Activated B cell treated with CpG ODN at 0.5 μM for 24 hours (primary cell): ENCODE measurements at regions not wholly inside any gene's neighbourhood (a gene's known extent, or its start where the extent isn't known, plus 50 kb on each side); places are given as distances from the start of the nearest gene placed in this dataset.

Source experiments
- ATAC-seq: fragments of 200-7000 bp; cut with Tn5 transposase; one replicate; pipeline ENCODE4 v1.10.0; 2021; ENCODE audit warnings: low read depth, mild to moderate bottlenecking, moderate library complexity
- CTCF ChIA-PET: fragments of 350-600 bp; sonication (Branson Sonifier 250); formaldehyde crosslinking; loops from one replicate; lab custom pipeline; 2021; ENCODE audit warnings: antibody characterized with exemption; lab: Charles Lee
- POLR2A ChIA-PET: fragments of 350-600 bp; sonication (Branson Sonifier 250); formaldehyde crosslinking; loops from one replicate; lab custom pipeline; 2021; ENCODE audit warnings: antibody characterized with exemption; lab: Charles Lee
- DNase-seq: peaks from one replicate; pipeline ENCODE4 v3.0.0; 2022
- H3K27ac Mint-ChIP-seq: one replicate; pipeline ENCODE4 v1.8.0; 2020; ENCODE audit warnings: mixed read lengths
- H3K27me3 Mint-ChIP-seq: one replicate; pipeline ENCODE4 v1.8.0; 2021; ENCODE audit warnings: mixed read lengths
- H3K36me3 Mint-ChIP-seq: one replicate; pipeline ENCODE4 v1.8.0; 2021; ENCODE audit warnings: low read depth, mixed read lengths
- H3K4me1 Mint-ChIP-seq: one replicate; pipeline ENCODE4 v1.8.0; 2021; ENCODE audit warnings: mixed read lengths
- H3K4me3 Mint-ChIP-seq: one replicate; pipeline ENCODE4 v1.8.0; 2020; ENCODE audit warnings: mild to moderate bottlenecking, mixed read lengths
- H3K9me3 Mint-ChIP-seq: one replicate; pipeline ENCODE4 v1.8.0; 2020; ENCODE audit warnings: mixed read lengths
- CTCF ChIP-seq: fragments of 200-600 bp; IDR thresholded peaks from one replicate; pipeline ENCODE4 v1.8.0; 2022; ENCODE audit warnings: antibody characterized with exemption, mild to moderate bottlenecking
- intact Hi-C: fragments of 100-400 bp; cut with micrococcal nuclease; formaldehyde crosslinking; loops from one replicate; pipeline ENCODE4 v1.15.1; 2024

DNA sequence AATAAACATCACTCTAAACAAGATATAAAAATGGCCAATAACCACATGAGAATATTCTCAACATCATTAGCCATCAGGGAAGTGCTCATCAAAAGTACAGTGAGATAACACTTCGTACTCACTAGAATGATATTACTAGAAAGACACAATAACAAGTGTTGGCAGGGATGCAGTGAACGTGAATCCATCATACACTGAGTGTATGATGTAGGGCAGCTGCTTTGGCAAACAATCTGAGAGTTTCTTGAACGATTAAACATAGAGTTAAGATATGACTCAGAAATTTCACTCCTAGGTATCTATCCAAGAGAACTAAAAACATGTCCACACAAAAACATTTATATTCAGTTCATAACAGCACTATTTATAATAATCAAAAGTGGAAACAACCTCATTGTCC lies 368.9 kb downstream of the PID1 start:
- no peak for ATAC-seq
- intact Hi-C loops: no loop called here
- H3K36me3 Mint-ChIP-seq: no peaks in the 10 kb centered on the region

DNA sequence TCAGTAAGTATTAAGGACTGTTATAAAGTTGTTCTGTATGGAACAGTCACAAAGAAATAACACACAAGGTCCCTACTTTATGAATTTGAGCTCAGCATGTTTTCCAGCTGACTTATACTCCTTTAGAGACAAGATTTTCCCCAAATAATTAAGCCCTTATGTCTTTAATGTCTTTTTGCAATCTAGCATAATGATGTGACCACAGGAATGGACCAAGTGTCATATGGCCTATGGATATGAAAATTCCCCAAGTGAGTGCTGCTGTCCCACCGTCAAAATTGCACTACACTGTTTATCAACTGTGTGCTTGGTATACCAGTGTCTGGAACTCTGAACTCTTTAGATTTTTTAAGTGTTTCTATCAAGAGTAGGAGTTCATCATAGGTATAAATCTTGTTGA lies 369.6 kb downstream of the PID1 start:
- ATAC-seq: no peak
- Mint-ChIP-seq H3K9me3 (peaks cover 3% of the 10 kb centered on the region), H3K27me3 (no peaks in the 10 kb centered on the region), H3K4me1 (no peaks in the 10 kb centered on the region), H3K4me3 (no peak overlapping the region), H3K36me3 (no peaks in the 10 kb centered on the region), H3K27ac (no peak overlapping the region)
- ChIA-PET CTCF (no interaction called here), POLR2A (no interaction called here)
- DNase-seq: no peak
- intact Hi-C loops: no loop called here
- no peak for TF ChIP-seq CTCF

More for the DNA sequence above, 368.9 kb downstream of the PID1 start:
- DNase-seq: no peak
- no peak for TF ChIP-seq CTCF
- ChIA-PET POLR2A (no interaction called here), CTCF (no interaction called here)
- H3K27ac Mint-ChIP-seq: no peak overlapping the region
- no peak overlapping the region for H3K4me3 Mint-ChIP-seq
- peaks cover 3% of the 10 kb centered on the region for H3K9me3 Mint-ChIP-seq
- H3K27me3 Mint-ChIP-seq: no peaks in the 10 kb centered on the region
- no peaks in the 10 kb centered on the region for H3K4me1 Mint-ChIP-seq

GRCh38 chr2:228878138-228878537 lies 392.9 kb downstream of the PID1 start:
- Mint-ChIP-seq H3K4me3 (no peak overlapping the region), H3K4me1 (no peaks in the 10 kb centered on the region), H3K36me3 (no peaks in the 10 kb centered on the region), H3K9me3 (peaks cover 2% of the 10 kb centered on the region), H3K27ac (no peak overlapping the region), H3K27me3 (no peaks in the 10 kb centered on the region)
- DNase-seq: no peak
- ChIA-PET POLR2A (no interaction called here), CTCF (no interaction called here)
- no peak for TF ChIP-seq CTCF
- intact Hi-C loops: no loop called here
- ATAC-seq: no peak

DNA sequence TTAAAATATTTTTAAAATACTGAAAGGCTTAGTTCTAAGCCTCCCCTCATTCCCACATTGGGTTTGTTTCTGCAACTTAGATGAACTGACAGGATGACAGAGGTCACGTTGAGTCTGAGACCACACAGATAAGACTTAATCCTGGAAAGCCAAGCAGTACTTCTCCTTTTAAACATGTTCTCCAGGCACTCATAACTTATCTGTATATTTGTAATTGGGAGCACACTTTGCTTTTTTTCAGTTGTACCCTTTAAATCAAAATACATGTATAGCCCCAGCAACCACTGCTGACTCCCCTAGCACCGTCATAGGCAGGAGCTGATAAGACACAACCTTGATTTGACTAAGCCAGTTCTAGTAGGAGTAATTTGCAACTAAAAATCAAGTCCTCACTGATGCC lies 394.8 kb downstream of the PID1 start:
- Mint-ChIP-seq H3K4me1 (no peaks in the 10 kb centered on the region), H3K36me3 (no peaks in the 10 kb centered on the region), H3K27ac (no peak overlapping the region), H3K4me3 (no peak overlapping the region), H3K27me3 (no peaks in the 10 kb centered on the region), H3K9me3 (peaks cover 2% of the 10 kb centered on the region)
- TF ChIP-seq CTCF: no peak
- ATAC-seq: no peak
- no peak for DNase-seq
- CTCF ChIA-PET: no interaction called here
- POLR2A ChIA-PET: no interaction called here
- intact Hi-C loops: no loop called here

GRCh38 chr2:228875152-228875900 lies 395.8 kb downstream of the PID1 start:
- H3K4me1 Mint-ChIP-seq: no peaks in the 10 kb centered on the region
- H3K27ac Mint-ChIP-seq: no peak overlapping the region
- no peaks in the 10 kb centered on the region for H3K27me3 Mint-ChIP-seq
- H3K9me3 Mint-ChIP-seq: peaks cover 2% of the 10 kb centered on the region
- no peaks in the 10 kb centered on the region for H3K36me3 Mint-ChIP-seq
- no peak overlapping the region for H3K4me3 Mint-ChIP-seq
- no peak for DNase-seq
- POLR2A ChIA-PET: no interaction called here
- TF ChIP-seq CTCF: no peak
- CTCF ChIA-PET: no interaction called here
- ATAC-seq: no peak
- intact Hi-C loops: no loop called here
